GM18498 (cell line): ENCODE measurements at regions not wholly inside any gene's neighbourhood (a gene's known extent, or its start where the extent isn't known, plus 50 kb on each side); places are given as distances from the start of the nearest gene placed in this dataset.

ENCODE experiments used
- ATAC-seq: cut with Tn5 transposase; IDR thresholded peaks from one replicate; pipeline ENCODE4 v1.9.1; 2021; ENCODE audit warnings: mild to moderate bottlenecking, moderate library complexity; ENCODE audit not compliant: unreplicated experiment

DNA sequence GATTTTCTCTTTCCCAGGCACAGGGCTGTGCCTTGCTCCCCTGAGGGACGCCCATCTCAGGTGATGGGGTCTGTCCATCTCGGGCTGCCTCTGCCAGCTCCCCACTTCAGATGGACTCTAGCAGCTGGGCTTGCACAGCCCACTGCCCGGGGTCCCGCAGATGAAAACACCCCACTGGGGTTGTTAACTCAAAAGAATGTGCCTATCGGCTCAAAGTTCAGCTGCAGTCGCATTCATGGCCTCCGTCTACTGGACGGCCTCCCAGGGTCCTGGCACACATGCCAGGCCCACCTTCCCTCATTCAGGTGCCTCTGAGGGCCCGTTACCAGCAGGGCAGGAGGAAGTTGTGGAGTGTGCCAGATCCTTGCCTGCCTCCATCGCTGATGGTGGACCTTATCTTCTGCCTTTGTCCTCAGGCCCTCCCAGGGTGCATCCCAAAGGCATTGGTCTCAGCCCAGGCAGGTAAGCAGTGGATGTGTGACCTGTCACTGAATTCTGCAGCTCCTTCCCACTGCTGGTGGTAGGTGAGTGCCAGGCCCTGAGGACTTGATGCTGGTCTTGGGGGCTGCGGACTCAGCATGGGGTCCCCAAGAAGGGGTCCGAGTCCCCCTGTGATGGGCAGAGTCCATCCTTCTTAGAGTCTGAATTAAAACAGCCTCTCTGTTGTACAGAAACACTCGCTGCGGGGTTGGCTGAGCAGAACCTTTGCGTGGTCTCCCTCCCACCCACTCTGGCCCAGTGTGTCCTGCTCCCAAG is 324.6 kb upstream of the DIO3 start:
- ATAC-seq, result no peak

DNA sequence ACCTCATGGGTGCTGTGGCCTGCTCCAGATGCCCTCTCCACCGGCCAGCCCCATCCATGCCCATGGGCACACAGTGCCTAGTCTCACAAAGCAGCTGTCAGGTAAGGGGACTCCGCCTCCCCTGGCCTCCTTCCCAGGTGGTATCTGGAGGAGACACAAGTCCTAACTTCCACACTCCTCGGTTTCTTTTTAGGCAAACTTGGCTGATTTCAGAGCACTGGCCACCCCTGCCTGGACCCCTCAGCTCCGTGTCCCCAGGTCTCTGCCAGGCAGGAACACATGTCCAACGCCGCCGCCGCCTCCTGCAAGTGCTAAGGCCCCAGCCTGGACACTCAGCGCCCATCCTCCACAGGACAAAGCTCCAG is 324.1 kb upstream of the DIO3 start:
- no peak for ATAC-seq

DNA sequence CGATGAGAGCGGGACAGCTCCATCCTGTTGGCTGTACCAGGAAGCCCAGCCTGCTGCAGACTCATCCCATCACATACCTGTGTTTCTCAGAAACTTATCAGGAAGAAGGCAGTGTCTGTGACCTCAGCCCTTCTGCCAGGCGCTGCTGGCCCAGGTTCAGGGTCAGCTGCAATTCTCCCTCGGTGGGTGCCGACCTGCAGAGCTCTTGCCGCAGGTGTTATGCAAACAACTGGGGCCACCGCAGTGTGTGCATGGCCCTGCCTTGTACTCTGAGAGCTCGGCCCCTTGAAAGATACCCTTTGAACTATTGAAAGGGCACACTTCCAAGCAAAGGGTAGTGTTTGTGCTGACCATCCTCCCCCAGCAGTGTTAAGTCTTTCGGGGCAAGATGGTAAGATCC is 322.2 kb upstream of the DIO3 start:
- ATAC-seq, result no peak

DNA sequence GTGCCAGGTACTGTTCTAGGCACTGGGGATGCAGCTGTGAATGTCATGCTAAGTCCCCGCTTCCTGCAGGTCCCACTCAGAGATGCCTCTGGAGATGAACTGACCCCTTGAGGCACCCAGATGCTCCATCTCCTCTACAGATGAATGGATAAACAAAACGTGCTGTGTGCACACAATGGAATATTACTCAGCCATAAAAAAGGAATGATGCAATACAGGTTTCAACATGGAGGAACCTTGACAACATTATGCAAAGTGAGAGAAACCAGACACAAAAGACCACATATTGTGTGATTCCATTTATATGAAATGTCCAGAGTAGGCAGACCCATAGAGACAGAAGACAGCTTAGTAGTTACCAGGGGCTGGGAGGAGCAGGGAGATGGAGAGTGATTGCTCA is 320.1 kb upstream of the DIO3 start:
- no peak for ATAC-seq

DNA sequence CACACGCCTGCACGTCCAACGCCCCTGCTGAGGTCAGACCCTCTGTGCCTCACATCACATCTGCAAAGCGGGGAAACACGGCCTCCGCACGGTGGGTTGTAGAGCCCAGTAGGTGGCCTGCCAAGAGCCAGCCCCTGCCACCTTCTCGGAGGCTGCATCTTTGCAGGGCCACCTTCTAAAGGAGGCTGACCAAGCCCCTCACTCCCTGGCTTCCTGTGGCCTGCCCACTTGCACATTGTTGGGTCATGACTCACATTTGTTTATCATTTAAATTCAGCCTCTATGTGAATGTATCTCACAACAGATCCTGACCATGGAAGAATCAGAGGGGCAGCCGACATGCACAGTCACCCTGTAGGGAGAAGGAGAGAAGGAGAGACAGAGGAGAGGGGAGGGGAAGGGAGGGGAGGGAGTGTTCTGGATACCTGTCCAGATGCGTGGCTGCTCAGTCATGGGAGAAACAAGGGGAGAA is 319.5 kb upstream of the DIO3 start:
- ATAC-seq, result no peak

DNA sequence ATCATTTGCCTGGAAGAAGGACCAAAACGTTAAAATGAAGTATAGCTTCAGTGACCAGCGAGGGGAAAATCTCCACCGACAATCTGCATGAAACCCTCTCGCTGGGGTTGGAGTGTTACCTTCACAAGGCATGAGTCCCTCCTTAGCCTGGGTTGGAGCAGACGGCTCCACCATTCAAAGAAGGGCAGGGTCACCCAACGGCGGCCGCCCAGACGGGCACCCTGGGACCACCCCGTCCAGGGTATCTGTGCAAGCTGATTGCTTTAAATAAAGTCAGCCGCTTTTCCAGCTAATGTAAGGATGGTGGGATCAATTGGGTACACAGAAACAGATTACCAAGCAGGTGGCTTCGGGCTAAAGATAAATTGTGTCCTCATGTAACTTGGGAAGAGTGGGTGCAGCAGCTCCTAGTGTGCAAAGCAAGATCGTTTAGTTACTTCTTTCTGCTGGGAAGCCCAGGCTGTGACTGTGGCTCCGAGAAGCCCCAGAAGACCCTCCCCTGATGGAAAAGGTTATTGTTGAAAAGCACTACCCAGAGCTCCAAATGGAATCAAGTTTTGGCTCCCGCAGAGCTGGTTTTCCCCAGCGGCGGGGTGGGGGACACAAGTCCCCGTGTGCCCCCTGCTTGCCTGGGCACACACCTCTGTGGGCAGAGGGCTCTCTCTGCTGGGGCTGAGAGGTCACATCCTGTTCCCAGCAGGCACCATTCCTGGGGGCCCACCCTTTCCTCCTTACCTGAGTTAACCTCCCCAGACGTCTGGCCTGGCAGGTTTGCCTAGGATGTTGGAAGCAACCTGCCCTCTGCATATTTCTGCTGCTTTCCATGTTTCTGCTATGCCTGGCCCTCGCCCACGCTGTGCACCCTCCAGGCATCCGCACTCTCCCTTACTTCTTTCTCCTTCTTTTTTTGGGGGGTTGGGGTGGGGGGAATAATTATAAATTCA is 318.6 kb upstream of the DIO3 start:
- no peak for ATAC-seq

DNA sequence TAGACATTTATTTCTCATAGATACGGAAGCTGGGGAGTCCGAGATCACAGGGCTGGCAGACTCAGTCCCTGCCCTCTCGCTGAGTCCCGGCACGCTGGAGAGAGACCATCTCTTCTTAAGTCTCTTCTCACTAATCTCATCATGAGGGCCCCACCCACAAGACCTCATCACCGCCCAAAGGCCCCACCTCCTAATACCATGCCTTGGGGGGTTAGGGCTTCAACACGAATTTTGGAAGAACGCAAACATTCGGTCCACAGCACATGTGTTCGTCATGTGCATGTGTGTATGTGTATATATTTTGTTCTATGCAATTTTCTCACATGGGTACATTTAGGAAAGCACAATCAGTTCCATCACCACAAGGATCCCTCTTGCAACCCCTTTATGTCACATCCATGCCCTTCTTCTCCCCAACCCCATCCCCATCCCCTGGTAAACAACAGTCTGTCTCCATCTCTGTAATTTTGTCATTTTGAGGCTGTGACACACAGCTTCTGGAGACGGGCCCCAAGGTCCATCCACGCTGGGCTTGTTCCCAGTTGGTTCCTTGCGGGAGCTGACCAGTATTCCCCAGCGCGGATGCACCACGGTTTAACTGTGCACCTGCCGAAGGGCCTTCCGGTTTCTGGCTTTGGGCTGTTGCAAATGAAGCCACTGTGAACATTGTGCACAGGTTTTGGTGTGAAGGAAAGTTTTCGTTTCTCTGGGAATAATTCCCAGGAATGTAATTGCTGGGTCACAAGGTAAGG is 317.5 kb upstream of the DIO3 start:
- ATAC-seq, result no peak

DNA sequence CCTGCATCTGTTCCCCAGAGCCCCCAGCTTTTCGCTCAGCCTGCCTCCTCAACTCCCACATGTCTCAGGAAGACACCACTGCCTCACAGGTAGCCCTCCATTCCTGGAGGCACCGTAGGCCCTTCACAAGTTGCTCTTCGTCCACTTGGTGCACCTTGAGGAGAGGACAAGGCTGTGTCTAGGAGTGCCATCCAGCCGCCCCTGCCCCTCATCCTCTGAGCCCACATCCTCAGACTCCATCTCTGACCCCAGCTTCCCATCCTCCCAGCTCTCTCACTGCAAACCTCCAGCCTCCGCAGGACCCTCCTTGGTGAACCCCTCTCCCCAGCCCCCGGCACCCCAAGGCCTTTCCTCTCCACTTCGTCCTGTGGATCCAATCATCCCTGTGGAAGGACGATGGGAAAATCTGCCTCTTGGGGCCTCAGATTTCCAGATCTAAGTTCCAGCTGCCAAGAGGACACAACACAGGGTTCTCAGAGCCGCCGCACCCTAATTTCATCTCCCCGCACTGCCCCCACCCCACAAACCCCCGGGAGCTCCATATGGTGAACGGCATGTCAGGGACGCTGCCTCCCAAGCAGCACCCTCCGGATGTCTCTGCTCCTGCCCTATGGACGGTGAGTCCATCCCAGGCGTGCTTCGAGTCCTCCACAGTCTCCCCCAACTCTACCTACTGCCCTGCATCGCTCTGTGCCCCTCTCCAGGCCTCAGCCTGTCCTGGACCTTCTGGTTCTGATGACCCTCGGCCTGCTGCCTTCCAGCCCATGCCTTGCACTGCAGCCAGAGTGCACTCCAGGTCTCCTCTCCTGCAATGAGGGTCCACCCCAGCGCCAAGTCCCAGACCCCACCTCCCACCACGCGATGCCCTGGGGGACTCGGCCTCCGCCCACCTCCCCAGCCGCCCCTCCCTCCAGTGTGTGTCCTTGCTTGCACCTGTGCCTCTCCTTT is 314.1 kb upstream of the DIO3 start:
- ATAC-seq, result no peak

DNA sequence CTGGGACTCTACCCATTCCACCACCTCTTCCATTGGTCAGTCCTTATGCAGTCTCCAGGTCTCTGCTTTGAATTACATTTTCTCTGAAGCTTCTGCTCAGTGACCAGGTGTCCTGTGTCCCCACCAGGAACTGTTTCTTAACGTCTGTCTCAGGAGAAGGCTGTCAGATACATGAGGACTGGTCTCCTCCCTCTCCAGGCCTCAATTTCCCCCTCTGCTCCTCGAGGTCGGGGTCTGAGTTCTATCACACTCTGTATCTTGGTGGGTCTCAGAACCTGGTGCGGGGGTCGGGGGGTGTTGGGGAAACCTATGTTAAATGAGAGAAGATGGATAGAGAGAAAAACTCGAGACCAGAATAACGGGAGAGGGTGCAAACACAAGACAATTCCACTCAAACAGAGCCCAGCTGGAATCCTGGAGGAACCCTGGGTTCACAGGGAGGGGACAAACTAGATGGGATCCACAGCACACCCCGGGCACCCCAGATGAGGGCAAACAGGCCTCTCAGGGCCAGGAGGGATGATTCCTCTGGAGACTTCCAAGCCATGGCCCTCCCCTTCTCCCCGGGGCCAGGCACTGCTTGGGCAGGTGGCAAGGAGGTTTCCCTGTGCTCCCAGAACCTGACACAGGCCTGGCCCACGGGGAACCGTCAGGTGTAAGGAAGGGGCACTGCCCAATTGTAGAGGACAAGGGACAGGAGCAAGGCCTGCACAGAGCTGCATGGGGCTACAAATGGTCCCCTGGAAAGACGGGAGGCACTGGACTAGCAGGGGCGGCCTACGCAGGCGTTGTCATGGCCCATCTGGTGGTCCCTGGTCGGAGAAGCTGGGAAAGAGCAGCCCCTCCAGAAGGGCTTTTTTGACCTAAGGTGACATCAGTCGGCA is 313.2 kb upstream of the DIO3 start:
- ATAC-seq, result no peak

DNA sequence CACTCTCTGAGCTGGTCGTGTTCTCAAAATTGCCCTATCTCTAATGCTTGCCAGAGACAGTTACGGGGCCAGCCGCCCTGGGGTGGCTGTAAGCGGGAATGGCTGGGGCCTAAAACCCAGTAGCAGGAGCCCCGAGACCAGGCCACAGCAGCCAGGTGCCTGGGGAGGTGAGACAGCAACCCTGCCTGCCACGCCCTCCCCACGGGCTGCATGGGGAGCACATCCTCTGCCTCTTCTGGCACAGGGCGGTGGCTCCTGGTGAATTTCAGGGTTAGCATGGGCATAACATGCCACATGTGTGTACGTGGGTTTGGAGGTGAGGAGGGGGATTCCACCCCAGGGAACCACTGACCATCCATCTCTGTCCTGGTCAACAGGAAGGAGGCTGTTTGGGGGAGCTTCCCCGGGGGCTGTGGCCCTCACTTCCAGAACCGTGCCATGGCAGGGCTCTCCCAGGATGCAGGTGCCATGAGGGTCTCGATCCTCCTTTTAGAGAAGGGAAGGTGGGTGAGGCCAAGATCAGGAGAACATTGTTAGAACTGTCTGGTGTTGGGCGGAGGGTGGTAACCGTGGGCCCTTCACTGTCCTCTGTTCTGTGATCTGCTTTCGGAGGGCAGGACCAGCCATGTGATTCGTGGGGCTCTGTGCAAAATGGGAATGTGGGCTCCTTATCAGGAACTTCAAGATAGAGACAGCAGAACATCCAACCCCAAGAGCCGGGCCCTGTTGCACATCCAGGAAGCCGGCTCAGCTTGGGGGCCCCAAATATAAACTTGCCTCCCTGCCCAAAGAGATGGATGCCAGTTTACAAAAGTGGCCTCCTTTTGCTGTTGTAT is 312.2 kb upstream of the DIO3 start:
- no peak for ATAC-seq

DNA sequence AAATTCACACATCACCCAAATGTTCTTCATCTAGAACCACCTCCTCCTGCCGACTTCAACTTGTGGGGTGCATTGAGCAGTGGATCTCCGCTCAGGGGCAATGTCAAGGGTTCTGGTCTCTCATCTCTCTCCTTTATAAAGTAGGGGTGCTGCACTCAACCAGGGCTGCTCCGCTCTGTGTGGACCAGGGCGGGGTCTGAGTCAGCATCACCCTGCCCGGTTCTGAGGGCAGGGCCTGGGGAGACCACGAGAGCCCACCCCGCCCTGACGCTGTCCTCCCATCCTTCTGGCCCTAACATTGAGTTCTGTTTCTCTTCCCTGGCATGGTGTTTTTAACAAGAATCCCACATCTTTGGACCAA is 311.6 kb upstream of the DIO3 start:
- no peak for ATAC-seq

DNA sequence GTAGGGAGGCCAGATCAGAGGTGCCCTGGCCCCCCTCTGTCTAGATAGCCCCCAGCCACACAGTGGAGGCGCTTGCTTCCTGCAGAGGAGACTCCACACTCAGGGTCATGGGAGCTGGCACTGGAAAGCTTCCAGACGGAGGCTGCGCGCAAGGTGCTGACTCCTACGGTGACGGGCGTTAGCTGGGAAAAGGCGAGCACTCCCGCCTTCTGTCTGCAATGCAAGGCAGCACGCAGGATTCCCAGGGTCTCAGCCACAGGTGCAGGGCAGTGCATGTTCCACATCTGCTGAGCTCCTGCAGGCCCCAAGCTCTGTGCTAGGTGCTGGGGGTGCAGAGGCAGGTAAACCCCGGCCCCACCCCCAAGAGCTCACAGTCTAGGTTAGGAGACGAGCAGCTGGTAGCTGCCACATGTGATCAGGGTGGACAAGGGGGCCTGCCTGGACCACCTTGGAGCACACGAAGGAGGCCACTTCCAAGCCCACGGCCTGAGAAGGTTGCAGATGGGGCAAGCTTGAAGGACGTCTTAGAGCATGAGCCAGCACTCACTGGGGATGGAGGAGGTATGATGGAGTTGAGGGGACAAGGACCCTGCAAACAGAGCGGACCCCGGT is 310.9 kb upstream of the DIO3 start:
- no peak for ATAC-seq

DNA sequence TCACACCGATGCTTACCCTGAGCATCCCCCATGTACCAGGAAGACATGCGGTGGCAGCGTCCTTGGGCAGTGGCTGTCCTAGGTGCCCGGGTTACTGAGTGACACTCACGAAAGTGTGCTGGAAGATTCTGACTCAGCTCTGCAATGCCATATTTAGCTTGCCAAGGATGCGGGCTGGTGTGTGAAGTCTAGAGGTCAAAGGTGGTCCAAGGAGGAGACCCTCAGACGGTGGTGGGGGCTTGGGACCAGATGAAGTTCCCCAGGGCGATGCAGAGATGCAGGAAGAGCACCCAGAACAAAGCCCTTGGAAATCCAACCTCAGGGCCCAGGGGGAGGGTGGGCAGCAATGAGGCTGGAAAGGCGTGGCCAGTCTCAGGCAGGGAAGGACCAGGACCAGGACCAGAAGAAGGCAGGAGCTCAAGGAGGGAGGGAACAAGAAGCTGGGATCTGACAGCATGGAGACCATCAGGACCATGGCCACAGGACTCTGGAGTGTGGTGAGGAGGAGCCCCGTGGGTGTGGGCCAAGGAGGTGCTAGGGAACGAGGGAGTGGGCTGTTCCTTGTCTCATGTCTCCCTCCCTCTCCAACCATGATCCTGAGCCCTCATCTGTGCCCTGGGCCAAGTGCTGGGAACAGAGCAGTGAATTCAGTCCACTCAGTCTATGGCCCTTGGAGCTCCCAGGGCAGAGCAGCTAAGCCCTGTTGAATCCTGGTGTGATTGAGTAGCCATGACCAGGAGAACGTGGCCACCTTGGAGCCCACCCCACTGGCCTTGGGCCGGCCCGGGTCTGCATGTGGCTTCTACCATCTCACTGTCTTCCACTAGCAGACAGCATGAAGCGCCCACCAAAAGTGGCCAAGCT is 310.1 kb upstream of the DIO3 start:
- no peak for ATAC-seq

DNA sequence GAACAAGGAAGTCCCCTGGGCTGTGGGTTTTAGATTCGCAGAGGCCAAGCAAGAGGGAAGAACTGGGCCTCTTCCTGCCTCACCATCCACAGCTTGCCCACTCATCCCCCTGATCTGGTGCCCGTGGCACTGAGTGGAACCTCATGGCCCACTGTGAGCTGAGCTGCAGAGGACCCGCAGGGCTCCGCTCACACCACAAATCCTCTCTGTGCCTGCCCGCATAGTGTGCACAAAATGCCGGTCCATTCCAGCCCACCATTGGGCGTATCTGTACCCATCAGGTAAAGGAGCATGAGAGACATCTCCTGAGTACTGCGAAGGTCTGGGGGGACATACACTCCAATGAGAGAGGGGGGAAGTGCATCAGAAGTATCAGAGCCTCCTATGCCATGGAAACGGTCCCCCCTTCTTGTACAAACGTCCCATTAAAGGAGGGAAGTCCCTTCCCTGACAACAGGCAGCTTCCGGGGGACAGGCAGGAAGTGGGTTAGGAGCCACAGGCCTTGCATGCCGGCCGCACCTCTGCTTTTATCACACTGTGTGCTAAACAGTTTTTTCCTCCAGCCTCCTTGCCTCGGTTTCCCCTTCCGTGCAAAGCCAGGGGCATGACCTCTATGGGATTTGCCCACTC is 309.4 kb upstream of the DIO3 start:
- no peak for ATAC-seq

DNA sequence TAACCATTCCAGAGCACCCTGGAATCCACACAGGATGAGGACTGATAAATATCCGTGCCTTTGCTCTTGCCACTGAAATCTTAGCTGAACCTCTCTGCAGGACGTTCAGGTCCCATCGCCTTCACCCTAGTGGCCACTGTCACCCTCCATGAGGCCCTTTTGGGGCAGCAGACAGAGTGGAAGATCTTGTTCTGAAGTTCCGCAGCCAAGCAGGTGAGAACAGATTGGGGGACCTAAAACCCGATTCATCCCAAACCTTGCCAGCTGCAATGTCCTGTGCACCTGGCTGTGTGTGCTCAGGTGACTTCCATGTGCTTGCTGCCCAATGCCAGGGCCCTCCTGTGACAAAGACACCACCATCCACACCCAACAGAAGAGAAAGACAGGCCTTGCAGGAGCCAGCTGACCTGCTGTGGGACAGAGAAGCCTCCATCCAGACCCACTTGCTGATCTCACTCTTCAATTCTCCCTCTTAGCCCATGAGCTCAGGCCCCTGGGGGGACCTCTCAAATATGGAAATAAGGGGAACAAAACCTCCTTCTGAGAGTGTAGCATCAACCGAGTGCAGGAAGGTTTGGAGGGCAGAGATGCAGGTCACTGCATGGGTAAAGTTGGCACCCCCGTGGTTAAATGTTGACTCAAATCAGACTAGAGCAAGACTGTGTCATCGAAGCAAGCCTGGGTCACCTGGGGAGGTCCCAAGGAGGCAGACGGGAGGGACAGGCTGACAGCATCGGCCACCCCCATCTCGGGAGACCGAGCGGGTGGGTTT is 308.7 kb upstream of the DIO3 start:
- ATAC-seq, result no peak

DNA sequence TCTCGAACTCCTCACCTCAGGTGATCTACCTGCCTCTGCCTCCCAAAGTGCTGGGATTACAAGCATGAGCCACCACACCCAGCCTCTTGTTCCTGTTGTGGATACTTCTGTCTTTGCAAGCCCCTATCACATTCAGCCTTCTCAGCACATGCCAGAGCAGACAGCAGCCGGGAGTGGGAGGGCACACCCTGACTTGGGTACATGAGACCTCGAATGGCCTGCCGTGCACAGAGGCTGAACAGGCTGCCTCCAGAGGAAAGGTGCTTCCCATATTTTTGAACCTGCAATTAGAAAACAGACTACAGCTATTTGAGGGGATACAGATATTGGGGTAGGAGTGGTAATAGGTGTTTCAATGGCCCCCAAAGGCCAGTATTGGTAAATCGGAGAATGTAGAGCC is 307.3 kb upstream of the DIO3 start:
- ATAC-seq, result no peak
